GM12892 (cell line): ENCODE measurements at regions not wholly inside any gene's neighbourhood (a gene's known extent, or its start where the extent isn't known, plus 50 kb on each side); places are given as distances from the start of the nearest gene placed in this dataset.

Source experiments
- POLR2A ChIP-seq: IDR thresholded peaks from 2 replicates; pipeline ENCODE4 v1.6.1; 2011; ENCODE audit warnings: low read depth, low read length, control low read depth
- POLR2AphosphoS5 ChIP-seq: IDR thresholded peaks from 2 replicates; pipeline ENCODE4 v1.6.1; 2011; ENCODE audit warnings: low read depth, low read length, control low read depth

GRCh38 chr2:133976659-133977058 is 277.2 kb upstream of the MGAT5 start:
- no peak for TF ChIP-seq POLR2AphosphoS5
- no peak for TF ChIP-seq POLR2A
